ENCODE measurements at regions not wholly inside any gene's neighbourhood (a gene's known extent, or its start where the extent isn't known, plus 50 kb on each side); places are given as distances from the start of the nearest gene placed in this dataset.
A peak's percentile ranks its signal among the peaks of the same experiment; 100 is the strongest.

GRCh38 chr2:189267925-189268579, 88.5 kb upstream of the COL5A2 start:
- DNase-seq (ENCODE audit: extremely low read depth in 1 of 2, low read depth in 1 of 2), result no peak

- no peak for DNase-seq (ENCODE audit: extremely low read depth in 1 of 2, low read depth in 1 of 2)
These were observed 89.2 kb upstream of the COL5A2 start for GRCh38 chr2:189268763-189269162.

GRCh38 chr2:189273734-189274133, 94.2 kb upstream of the COL5A2 start:
- DNase-seq (ENCODE audit: extremely low read depth in 1 of 2, low read depth in 1 of 2), result no peak

GRCh38 chr2:189274361-189274760, 94.8 kb upstream of the COL5A2 start:
- no peak for DNase-seq (ENCODE audit: extremely low read depth in 1 of 2, low read depth in 1 of 2)

GRCh38 chr2:189276277-189276676, 96.7 kb upstream of the COL5A2 start:
- no peak for DNase-seq (ENCODE audit: extremely low read depth in 1 of 2, low read depth in 1 of 2)

GRCh38 chr2:189281201-189281600, 101.6 kb upstream of the COL5A2 start:
- DNase-seq (ENCODE audit: extremely low read depth in 1 of 2, low read depth in 1 of 2), result no peak

GRCh38 chr2:189285349-189285748, 105.8 kb upstream of the COL5A2 start:
- DNase-seq (ENCODE audit: extremely low read depth in 1 of 2, low read depth in 1 of 2), result no peak

- no peak for DNase-seq (ENCODE audit: extremely low read depth in 1 of 2, low read depth in 1 of 2)
These were observed 106.5 kb upstream of the COL5A2 start for GRCh38 chr2:189285962-189286645.

GRCh38 chr2:189287363-189287762, 107.8 kb upstream of the COL5A2 start:
- DNase-seq (ENCODE audit: extremely low read depth in 1 of 2, low read depth in 1 of 2), result no peak

GRCh38 chr2:189287982-189288521, 108.5 kb upstream of the COL5A2 start:
- DNase-seq (ENCODE audit: extremely low read depth in 1 of 2, low read depth in 1 of 2), result no peak

GRCh38 chr2:189291460-189291859, 111.9 kb upstream of the COL5A2 start:
- no peak for DNase-seq (ENCODE audit: extremely low read depth in 1 of 2, low read depth in 1 of 2)

GRCh38 chr2:189293164-189293563, 113.6 kb upstream of the COL5A2 start:
- no peak for DNase-seq (ENCODE audit: extremely low read depth in 1 of 2, low read depth in 1 of 2)

- no peak for DNase-seq (ENCODE audit: extremely low read depth in 1 of 2, low read depth in 1 of 2)
These were observed 117.9 kb upstream of the COL5A2 start for GRCh38 chr2:189297446-189297845.

GRCh38 chr2:189298038-189298437, 118.5 kb upstream of the COL5A2 start:
- DNase-seq (ENCODE audit: extremely low read depth in 1 of 2, low read depth in 1 of 2), result no peak

GRCh38 chr2:189298481-189298880, 118.9 kb upstream of the COL5A2 start:
- DNase-seq (ENCODE audit: extremely low read depth in 1 of 2, low read depth in 1 of 2), result no peak

- DNase-seq (ENCODE audit: extremely low read depth in 1 of 2, low read depth in 1 of 2), result no peak
These were observed 120.4 kb upstream of the COL5A2 start for GRCh38 chr2:189299974-189300373.

GRCh38 chr2:189300916-189301315, 121.4 kb upstream of the COL5A2 start:
- no peak for DNase-seq (ENCODE audit: extremely low read depth in 1 of 2, low read depth in 1 of 2)

GRCh38 chr2:189302274-189302948, 122.8 kb upstream of the COL5A2 start:
- DNase-seq (ENCODE audit: extremely low read depth in 1 of 2, low read depth in 1 of 2), result no peak

GRCh38 chr2:189304360-189304759, 124.8 kb upstream of the COL5A2 start:
- DNase-seq (ENCODE audit: extremely low read depth in 1 of 2, low read depth in 1 of 2), result peak in 1 of 2 donors; percentile 35

GRCh38 chr2:189305291-189305943, 125.9 kb upstream of the COL5A2 start:
- no peak for DNase-seq (ENCODE audit: extremely low read depth in 1 of 2, low read depth in 1 of 2)

GRCh38 chr2:189306525-189306924, 127.0 kb upstream of the COL5A2 start:
- DNase-seq (ENCODE audit: extremely low read depth in 1 of 2, low read depth in 1 of 2), result no peak
